ENCODE measurements at regions not wholly inside any gene's neighbourhood (a gene's known extent, or its start where the extent isn't known, plus 50 kb on each side); places are given as distances from the start of the nearest gene placed in this dataset.
"Not testable (repeated sequence)": the region's sequence is repeated elsewhere in the genome, so short reads cannot be mapped to it uniquely, and the experiment has no call there.

GRCh38 chr14:71165121-71166031 is 258.1 kb downstream of the PCNX1 start:
- in situ Hi-C loops (cut with MboI; ENCODE audit: low sequenced_read_pairs): no loop called here

- in situ Hi-C loops (cut with MboI; ENCODE audit: low sequenced_read_pairs): no loop called here
Measured at GRCh38 chr14:71166180-71166837, 259.1 kb downstream of the PCNX1 start.

DNA sequence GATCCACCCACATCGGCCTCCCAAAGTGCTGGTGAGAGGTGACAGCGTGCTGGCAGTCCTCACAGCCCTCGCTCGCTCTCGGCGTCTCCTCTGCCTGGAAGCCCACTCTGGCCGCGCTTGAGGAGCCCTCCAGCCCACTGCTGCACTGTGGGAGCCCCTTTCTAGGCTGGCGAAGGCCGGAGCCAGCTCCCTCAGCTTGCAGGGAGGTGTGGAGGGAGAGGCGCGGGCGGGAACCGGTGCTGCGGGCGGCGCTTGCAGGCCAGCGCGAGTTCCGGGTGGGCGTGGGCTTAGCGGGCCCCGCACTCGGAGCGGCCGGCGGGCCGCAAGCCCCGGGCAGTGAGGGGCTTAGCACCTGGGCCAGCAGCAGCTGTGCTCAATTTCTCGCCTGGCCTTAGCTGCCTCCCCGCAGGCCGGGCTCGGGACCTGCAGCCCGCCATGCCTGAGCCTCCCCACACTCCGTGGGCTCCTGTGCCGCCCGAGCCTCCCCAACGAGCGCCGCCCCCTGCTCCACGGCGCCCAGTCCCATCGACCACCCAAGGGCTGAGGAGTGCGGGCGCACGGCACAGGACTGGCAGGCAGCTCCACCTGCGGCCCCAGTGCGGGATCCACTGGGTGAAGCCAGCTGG is 260.2 kb downstream of the PCNX1 start:
- in situ Hi-C loops (cut with MboI; ENCODE audit: low sequenced_read_pairs): not testable (repeated sequence)

- in situ Hi-C loops (cut with MboI; ENCODE audit: low sequenced_read_pairs): not testable (repeated sequence)
Measured at GRCh38 chr14:71168161-71168560, 260.9 kb downstream of the PCNX1 start.

DNA sequence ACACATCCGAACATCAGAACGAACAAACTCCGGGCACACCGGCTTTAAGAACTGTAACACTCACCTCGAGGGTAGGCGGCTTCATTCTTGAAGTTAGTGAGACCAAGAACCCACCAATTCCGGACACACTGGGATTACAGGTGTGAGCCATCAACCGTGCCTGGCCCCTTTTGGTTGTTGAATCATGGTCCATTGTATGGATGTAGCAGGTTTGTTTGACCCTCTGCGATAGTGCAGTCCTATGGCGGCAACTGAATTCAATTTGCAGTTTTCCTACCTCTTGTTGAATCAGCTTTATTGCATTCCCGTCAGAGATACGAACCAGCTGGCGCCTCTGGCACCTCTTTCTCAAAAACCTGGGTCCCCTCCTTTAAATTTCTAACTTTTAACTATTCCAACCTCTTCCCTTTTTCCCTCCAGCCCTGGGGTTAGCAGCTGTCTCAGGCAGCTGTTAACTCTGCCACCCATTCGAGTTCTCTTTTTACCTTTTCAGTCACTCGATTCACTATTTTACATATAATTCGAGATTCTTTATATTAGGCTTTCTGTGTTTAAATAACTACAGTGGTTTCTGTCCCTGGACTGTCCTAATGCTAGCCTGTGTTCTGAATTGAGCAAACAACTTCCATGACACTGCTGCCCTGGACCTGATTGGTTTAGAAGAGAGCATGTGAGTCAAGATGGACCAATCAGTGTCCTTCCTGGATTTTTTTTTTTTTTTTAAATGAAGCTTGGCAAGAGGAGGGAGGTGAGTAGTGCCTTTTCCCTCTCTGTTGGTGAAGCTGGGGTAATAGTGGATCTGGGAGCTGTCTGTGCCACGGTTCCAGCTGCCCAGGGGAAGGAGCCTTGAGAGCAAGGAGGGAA is 261.5 kb downstream of the PCNX1 start:
- in situ Hi-C loops (cut with MboI; ENCODE audit: low sequenced_read_pairs): no loop called here

DNA sequence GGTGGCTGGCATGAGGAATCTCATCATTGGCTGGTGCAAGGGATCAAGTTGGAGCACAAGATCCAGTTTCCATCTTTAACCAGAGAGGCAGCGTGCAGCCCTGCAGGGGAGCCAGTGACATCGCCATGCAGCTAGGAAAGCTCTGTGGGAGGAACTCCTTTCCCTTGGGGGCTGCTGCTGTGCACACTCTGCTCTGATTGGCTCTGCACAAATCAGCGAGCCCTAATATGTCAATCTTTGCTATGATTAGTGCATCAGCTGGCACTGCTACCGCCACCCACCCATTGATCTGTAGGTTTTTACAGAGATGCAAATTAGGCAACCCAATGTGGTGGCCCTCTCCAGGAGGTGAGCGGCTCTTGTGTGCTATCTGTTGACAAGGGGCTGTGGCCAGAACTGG is 262.6 kb downstream of the PCNX1 start:
- in situ Hi-C loops (cut with MboI; ENCODE audit: low sequenced_read_pairs): no loop called here

GRCh38 chr14:71175491-71175890 is 268.2 kb downstream of the PCNX1 start:
- in situ Hi-C loops (cut with MboI; ENCODE audit: low sequenced_read_pairs): no loop called here

DNA sequence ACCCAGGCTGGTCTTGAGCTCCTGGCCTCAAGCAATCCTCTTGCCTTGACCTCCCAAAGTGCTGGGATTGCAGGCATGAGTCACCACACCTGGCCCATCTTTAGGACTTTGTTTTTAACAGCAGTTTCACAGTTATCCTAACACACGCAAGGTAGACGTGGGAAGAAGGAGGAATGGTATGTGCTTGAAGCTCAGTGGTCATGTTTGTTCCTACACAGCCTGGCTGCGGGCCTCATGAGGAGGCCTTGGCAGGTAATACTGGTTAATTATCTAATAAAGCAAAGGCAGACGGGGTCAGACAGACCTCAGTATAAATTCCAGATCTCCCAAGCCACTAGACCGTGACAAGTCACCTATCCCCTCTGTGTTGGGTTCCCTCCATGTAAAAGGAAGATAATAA is 271.8 kb downstream of the PCNX1 start:
- in situ Hi-C loops (cut with MboI; ENCODE audit: low sequenced_read_pairs): no loop called here

DNA sequence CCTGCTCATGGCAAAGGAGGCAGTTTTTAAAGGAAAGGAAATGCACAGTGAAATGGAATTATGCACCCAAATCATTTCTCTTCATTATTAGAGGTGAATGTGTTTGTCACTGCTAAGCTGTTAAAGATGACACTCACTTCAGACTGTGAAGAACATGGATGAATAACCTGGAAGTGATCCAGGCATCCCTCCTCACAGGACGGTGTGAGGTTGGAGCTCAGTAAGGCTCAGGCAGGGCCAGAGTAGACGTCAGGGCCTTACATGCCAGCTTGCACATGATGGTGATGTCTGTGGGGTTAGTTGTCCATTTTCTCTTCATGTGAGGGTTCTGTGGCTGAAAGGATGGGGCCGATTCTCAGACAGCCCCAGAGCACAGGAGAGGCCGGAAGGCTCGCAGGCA is 273.1 kb downstream of the PCNX1 start:
- in situ Hi-C loops (cut with MboI; ENCODE audit: low sequenced_read_pairs): no loop called here

DNA sequence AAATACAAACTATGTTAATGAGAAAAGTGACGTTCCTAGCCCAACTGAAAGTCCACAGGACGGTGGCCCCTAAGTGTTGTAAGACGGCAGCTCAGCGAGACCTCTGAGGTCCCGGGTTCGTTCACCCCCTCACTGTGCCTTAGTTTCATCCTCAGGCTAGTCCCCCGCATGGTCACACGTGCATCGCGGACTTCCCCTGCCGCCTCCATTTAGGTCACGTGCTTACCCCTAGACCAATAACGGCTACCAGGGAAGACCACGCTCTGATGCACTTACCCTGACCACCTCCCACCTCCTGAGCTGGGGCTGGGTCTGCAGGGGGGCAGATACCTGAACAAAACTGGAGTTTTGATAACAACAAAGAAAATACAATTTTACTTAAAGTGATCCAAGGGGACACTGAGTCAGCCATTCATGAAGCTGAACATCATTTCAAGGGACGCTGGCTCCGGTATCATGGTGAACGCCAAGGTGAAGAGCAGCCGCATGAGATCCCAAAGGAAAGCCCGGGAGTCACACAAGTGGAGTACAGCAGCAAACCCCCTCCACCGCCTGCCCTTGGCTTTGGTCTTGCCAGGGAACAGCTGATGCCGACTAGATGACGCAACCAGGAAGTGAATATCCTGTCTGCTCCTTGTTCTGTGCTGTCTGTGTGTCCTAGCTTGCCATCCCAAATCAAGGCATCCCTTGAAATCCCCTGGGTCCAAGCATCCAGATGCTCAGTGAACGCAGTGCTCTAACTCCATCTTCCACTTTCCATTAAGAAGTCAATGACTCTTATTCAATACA is 274.1 kb downstream of the PCNX1 start:
- in situ Hi-C loops (cut with MboI; ENCODE audit: low sequenced_read_pairs): no loop called here

DNA sequence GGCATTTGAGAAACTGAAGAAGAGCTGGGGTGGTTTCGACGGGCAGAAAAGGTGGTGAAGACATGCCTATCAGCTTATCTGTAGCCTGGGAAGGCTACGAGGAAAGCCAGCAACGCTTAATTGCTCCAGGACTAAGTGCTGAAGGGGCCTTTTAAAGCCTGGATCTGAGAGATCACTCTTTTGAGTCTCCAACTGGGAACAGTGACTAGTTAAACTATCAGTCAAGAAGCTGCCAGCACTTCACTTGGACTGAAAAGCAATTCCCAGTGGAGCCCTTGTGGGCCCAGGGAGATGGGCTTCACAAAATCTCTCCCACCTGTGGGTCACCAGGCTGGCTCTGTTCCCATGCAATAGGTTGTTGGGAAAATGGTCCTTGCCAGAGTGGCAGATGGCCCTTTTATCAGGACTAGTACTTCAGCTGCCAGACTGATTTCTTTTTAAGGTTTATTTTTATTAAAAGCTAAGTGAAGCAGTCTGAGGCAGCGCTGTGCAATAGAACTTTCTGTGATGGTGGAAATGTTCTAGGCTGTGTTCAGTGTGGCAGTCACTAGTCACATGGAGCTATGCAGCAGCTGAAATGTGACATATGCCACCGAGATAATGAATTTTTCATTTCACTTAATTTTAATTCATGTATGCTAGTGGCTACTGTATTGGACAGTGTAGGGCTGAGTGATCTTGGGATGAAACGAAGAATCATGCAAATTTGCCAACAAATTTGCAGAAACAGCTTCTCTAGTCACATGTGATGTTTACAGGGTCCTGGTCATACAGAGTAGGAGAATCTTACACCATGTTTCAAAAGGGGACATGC is 276.8 kb downstream of the PCNX1 start:
- in situ Hi-C loops (cut with MboI; ENCODE audit: low sequenced_read_pairs): no loop called here

DNA sequence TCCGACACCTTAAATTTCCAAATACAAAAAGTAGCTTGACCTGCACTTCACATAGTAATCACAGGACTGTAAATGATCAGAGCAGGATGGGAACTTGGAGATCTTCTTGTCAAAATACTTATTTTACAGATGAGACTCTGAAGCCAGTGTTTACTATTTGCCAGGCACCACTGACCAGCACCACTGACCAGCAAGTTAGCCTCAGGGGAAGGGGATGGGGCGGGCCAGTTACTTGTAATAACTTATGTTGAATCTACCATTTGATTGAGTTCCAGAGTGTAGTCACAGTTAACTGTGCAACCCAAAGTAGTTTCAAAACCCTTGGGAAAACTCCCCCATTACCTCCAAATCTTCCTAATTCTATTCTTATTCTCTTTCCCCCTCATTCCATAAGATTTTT is 278.4 kb downstream of the PCNX1 start:
- in situ Hi-C loops (cut with MboI; ENCODE audit: low sequenced_read_pairs): no loop called here

- in situ Hi-C loops (cut with MboI; ENCODE audit: low sequenced_read_pairs): no loop called here
Measured at GRCh38 chr14:71187633-71188356, 280.5 kb downstream of the PCNX1 start.

DNA sequence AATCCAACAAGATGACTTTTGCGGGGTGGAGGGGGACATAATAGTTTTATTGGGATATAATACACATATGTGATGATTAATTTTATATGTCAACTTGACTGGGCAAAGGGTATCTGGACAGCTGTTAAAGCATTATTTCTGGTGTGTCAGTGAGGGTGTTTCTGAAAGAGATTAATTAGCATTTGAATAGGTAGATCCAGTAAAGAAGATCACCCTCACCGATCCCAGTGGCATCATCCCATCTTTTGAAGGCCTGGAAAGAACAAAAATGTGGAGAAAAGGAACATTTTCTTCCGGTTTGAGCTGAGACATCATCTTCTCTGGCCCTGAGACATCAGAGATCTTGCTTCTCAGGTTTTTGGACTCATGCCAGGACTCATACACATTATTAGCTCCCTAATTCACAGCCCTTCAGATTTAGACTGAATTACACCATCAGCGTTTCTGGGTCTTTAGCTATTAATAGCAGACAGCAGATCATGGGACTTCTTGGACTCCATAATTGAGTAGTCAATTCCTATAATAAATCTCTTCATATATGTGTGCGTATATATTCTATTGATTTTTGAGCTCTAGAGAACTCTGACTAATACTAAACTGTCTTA is 283.6 kb downstream of the PCNX1 start:
- in situ Hi-C loops (cut with MboI; ENCODE audit: low sequenced_read_pairs): no loop called here

DNA sequence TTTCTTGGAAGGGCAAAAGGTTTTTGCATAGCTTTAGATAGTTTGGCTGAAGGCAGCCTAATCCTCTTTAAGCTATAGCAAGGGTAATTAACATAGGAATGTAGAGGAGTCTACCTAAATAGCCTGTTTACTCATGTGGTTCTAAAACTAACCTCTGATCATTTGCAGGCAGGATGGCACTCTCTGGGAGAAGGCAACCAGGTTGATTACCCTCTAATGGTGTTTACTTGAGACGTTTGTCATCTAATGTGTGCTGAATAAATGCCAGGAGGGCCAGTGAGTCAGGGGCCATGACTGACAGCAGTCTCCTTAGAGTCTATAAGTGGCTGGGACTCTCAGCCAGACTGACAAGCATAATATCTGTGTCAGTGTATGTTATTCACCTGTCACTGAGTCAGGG is 286.4 kb downstream of the PCNX1 start:
- in situ Hi-C loops (cut with MboI; ENCODE audit: low sequenced_read_pairs): no loop called here

- in situ Hi-C loops (cut with MboI; ENCODE audit: low sequenced_read_pairs): no loop called here
Measured at GRCh38 chr14:71194251-71194650, 287.0 kb downstream of the PCNX1 start.

- in situ Hi-C loops (cut with MboI; ENCODE audit: low sequenced_read_pairs): no loop called here
Measured at GRCh38 chr14:71196921-71197320, 289.7 kb downstream of the PCNX1 start.

- in situ Hi-C loops (cut with MboI; ENCODE audit: low sequenced_read_pairs): no loop called here
Measured at GRCh38 chr14:71198687-71199086, 291.4 kb downstream of the PCNX1 start.
